K562 (cell line): ENCODE measurements at regions not wholly inside any gene's neighbourhood (a gene's known extent, or its start where the extent isn't known, plus 50 kb on each side); places are given as distances from the start of the nearest gene placed in this dataset.

Experiments used
- ATAC-seq: fragments of 200-7000 bp; cut with Tn5 transposase; 3 replicates; pipeline ENCODE4 v1.9.1; 2020; ENCODE audit warnings: moderate library complexity
- BruUV-seq: library from RNA; stranded (reverse); fragments of 400-500 nt; replicated peaks from 2 replicates; lab custom pipeline; 2021; lab: Mats Ljungman, UMichigan
- CTCF ChIA-PET: fragments of 300-600 bp; formaldehyde crosslinking; extraction: SDS; loops from one replicate; lab custom pipeline; 2021; ENCODE audit warnings: low intra/inter-chr PET ratio; lab: Yijun Ruan, JAX
- POLR2A ChIA-PET: fragments of 300-600, 350-650 bp; sonication (Branson Sonifier 250); formaldehyde crosslinking; extraction: SDS; loops from one replicate; lab custom pipeline; 2021; ENCODE audit warnings: antibody characterized with exemption, inconsistent platforms; lab: Yijun Ruan, JAX
- DNase-seq, 4 experiments: peaks; one replicate each; pipeline versions ENCODE4 v3.0.0 to v3.0.0-alpha.2; 2011 to 2018; ENCODE audit warnings: low spot score in 3 of 4, mixed read lengths in 3 of 4; ENCODE audit errors: extremely low read depth in 1 of 4
- FAIRE-seq: peaks from 2 replicates; lab custom pipeline; 2011; peaks lifted over from hg19 to GRCh38; lab: Jason Lieb, UNC
- H2AFZ ChIP-seq: 2 replicates; pipeline ENCODE4 v1.6.0; 2011; ENCODE audit warnings: low read depth, low read length, control low read depth, inconsistent platforms
- H3K27ac ChIP-seq: fragments of 200-600 bp; 3 replicates; pipeline ENCODE4 v1.8.0; 2011; ENCODE audit warnings: low read depth, mild to moderate bottlenecking, control low read depth, inconsistent platforms, low read length, moderate library complexity, mixed read lengths; ENCODE audit errors: extremely low read depth
- H3K27me3 ChIP-seq, 2 experiments: fragments of 300-600 bp in 1 of 2; 2 replicates in 1 of 2; 3 replicates in 1 of 2; pipeline versions ENCODE4 v1.6.0 to v1.8.0; 2011; ENCODE audit warnings: inconsistent platforms in 2 of 2, low read length in 2 of 2, mild to moderate bottlenecking in 1 of 2, mixed read lengths in 1 of 2, moderate library complexity in 1 of 2; ENCODE audit not compliant: control insufficient read depth in 2 of 2, insufficient read depth in 2 of 2
- H3K36me3 ChIP-seq: fragments of 300-600 bp; 3 replicates; pipeline ENCODE4 v1.8.0; 2011; ENCODE audit warnings: mild to moderate bottlenecking, low read length, inconsistent platforms; ENCODE audit not compliant: control insufficient read depth, insufficient read depth
- H3K4me1 ChIP-seq, 2 experiments: fragments of 200-600 bp in 1 of 2; replicated peaks in 1 of 2; 2 replicates in 1 of 2; 3 replicates in 1 of 2; pipeline versions ENCODE4 v1.5.1 to v1.8.0; 2011; ENCODE audit warnings: inconsistent platforms in 2 of 2, low read length in 2 of 2, mild to moderate bottlenecking in 1 of 2, mixed read lengths in 1 of 2, moderate library complexity in 1 of 2; ENCODE audit not compliant: control insufficient read depth in 2 of 2, insufficient read depth in 2 of 2
- H3K4me2 ChIP-seq: 2 replicates; pipeline ENCODE4 v1.6.1; 2011; ENCODE audit warnings: low read length, control low read depth, inconsistent platforms, mixed read lengths; ENCODE audit not compliant: insufficient read depth
- H3K4me3 ChIP-seq: fragments of 200-600 bp; sonication (generic), shearing (Covaris generic); 2 replicates; pipeline ENCODE4 v1.5.1; 2016; ENCODE audit warnings: control low read depth, inconsistent platforms
- H3K79me2 ChIP-seq: fragments of 200-600 bp; 3 replicates; pipeline ENCODE4 v1.8.0; 2011; ENCODE audit warnings: low read length, inconsistent platforms; ENCODE audit not compliant: control insufficient read depth, insufficient read depth
- H3K9ac ChIP-seq, 2 experiments: 2 replicates each; pipeline versions ENCODE4 v1.6.0 to v1.6.1; 2011; ENCODE audit warnings: low read depth in 2 of 2, low read length in 2 of 2, control low read depth in 1 of 2, inconsistent platforms in 1 of 2, mild to moderate bottlenecking in 1 of 2, mixed read lengths in 1 of 2; ENCODE audit not compliant: insufficient read depth in 1 of 2
- H3K9me1 ChIP-seq: one replicate; pipeline ENCODE4 v1.6.0; 2011; ENCODE audit warnings: inconsistent platforms, mild to moderate bottlenecking, low read length, moderate library complexity; ENCODE audit not compliant: control insufficient read depth, insufficient read depth
- H3K9me3 ChIP-seq: replicated peaks from 2 replicates; pipeline ENCODE4 v1.5.1; 2011; ENCODE audit warnings: low read depth, low read length, inconsistent platforms; ENCODE audit not compliant: control insufficient read depth, insufficient read depth
- H4K20me1 ChIP-seq: replicated peaks from 2 replicates; pipeline ENCODE4 v1.6.1; 2011; ENCODE audit warnings: low read length, inconsistent platforms, mixed read lengths; ENCODE audit not compliant: control insufficient read depth, insufficient read depth
- ASH1L ChIP-seq: fragments of 450-650 bp; IDR thresholded peaks from 2 replicates; pipeline ENCODE4 v1.6.1; 2018; ENCODE audit warnings: borderline replicate concordance, mild to moderate bottlenecking, low read depth; ENCODE audit not compliant: partially characterized antibody
- ETS2 ChIP-seq: IDR thresholded peaks from 2 replicates; pipeline ENCODE4 v1.6.1; 2016; ENCODE audit warnings: borderline replicate concordance, missing genetic modification characterization, mild to moderate bottlenecking, moderate library complexity, missing compliant biosample characterization; ENCODE audit not compliant: poor library complexity, severe bottlenecking
- NFATC3 ChIP-seq: fragments of 450-650 bp; IDR thresholded peaks from 2 replicates; pipeline ENCODE4 v1.6.1; 2017; ENCODE audit warnings: mild to moderate bottlenecking
- RUNX1 ChIP-seq: sonication (generic); IDR thresholded peaks from 2 replicates; pipeline ENCODE4 v1.6.1; 2016; ENCODE audit warnings: antibody characterized with exemption, low read depth
- ZNF121 ChIP-seq: sonication (generic); formaldehyde crosslinking; conservative IDR thresholded peaks from 2 replicates; pipeline ENCODE4 v1.8.0; 2022; ENCODE audit warnings: missing genetic modification reagents
- ZNF507 ChIP-seq: conservative IDR thresholded peaks from 2 replicates; pipeline ENCODE4 v1.6.1; 2017; ENCODE audit warnings: missing genetic modification characterization, missing compliant biosample characterization
- ZNF79 ChIP-seq: fragments of 250-450 bp; sonication (Bioruptor Pico); IDR thresholded peaks from 2 replicates; pipeline ENCODE4 v1.4.0; 2020; ENCODE audit warnings: low read depth, mild to moderate bottlenecking, moderate library complexity
- WGBS: fragments of 100-300 bp; shearing (Covaris generic); methylation state at CpG from one replicate; pipeline ENCODE4 v1.1.6; 2016; ENCODE audit warnings: low coverage, mixed read lengths; ENCODE audit not compliant: insufficient coverage; ENCODE audit errors: missing lambda C conversion rate; 5-methylcytosine and 5-hydroxymethylcytosine counted together
- in situ Hi-C: fragments of 300-500 bp; cut with MboI; formaldehyde crosslinking; loops from 4 replicates; pipeline ENCODE4 v1.15.0; 2018; ENCODE audit warnings: inconsistent platforms, mixed read lengths
- intact Hi-C: fragments of 100-400 bp; cut with micrococcal nuclease; formaldehyde crosslinking; loops from 2 replicates; pipeline ENCODE4 v1.14.2; 2022

DNA sequence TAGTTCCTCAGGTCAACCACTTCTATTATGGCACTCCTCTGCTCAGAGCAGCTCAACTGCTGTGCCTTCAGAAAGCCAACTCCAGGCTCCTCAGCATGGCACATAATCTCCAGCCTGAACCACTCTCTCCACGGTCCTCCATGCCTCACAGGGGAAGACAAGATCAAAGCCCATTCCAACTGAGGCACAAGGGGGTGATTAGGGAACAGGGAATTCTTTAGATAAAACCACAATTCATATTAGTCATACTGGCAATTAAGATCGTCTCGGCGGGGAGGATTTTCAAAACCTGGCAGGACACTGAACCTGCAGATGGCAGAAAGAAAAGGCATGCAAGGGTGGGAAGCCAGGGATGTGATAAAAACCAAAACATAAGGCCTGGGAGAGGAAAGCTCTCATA, 361.6 kb downstream of the FGFR2 start (continued):
- TF ChIP-seq ZNF507 (tag) (no peak), ZNF79 (CRISPR knock-in tag) (no peak), ASH1L (no peak), ETS2 (tag) (no peak), NFATC3 (no peak)

DNA sequence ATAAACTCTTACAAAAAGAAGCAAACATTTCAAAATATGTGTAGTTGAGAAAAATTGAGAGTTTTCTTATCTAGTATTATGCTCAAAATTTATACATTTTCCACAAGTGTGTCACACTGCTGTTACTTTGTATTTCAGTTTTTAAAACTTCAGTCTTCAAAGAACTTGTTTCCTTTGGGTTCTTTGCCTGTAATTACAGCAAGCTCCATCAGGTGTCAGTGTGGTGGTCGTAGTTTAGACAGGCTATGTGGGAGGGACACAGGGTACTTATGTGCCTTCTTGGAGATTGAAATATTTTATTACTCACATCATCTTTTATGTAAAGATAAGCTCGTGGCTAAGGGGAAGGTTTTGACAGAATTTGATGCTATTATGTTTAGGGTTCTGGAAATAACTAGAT, 360.5 kb downstream of the FGFR2 start:
- ATAC-seq, result no peak
- no peak overlapping the region for H3K4me3 ChIP-seq
- no TSS peak for BruUV-seq
- no peaks in the 10 kb centered on the region for H3K9me3 ChIP-seq
- WGBS, result 0% methylated on average over 2 of the region's 2 CpGs
- H4K20me1 ChIP-seq, result no peaks in the 10 kb centered on the region
- H3K9ac ChIP-seq, result no peak overlapping the region
- intact Hi-C loops, result no loop called here
- no peaks in the 10 kb centered on the region for H3K36me3 ChIP-seq
- no peak overlapping the region for H2AFZ ChIP-seq
- CTCF ChIA-PET, result no interaction called here
- no peaks in the 10 kb centered on the region for H3K4me1 ChIP-seq
- DNase-seq, result peak in 3 of 4 experiments; percentile 5 to 10 (median 8)
- no peaks in the 10 kb centered on the region for H3K79me2 ChIP-seq
- in situ Hi-C loops, result no loop called here
- H3K4me2 ChIP-seq, result no peak overlapping the region
- H3K27me3 ChIP-seq, result no peaks in the 10 kb centered on the region
- H3K9me1 ChIP-seq, result no peaks in the 10 kb centered on the region
- TF ChIP-seq ZNF121 (CRISPR knock-in tag) (no peak), RUNX1 (no peak)
- FAIRE-seq, result no peak
- POLR2A ChIA-PET, result interaction anchor here (0.7 kb wide), 1 partner anchor 49 kb away, joined by 3 read pairs; no protein-coding TSS in a partner anchor
- H3K27ac ChIP-seq, result no peak overlapping the region
